ENCODE measurements at regions not wholly inside any gene's neighbourhood (a gene's known extent, or its start where the extent isn't known, plus 50 kb on each side); places are given as distances from the start of the nearest gene placed in this dataset.

GRCh38 chr11:90286640-90287039, 63.8 kb upstream of the CHORDC1 start:
- TF ChIP-seq CTCF (IDR thresholded peaks at IDR 0.05; ENCODE audit: insufficient read depth, low read length) (no peak), POLR2AphosphoS5 (IDR thresholded peaks at IDR 0.05; ENCODE audit: low read depth) (no peak), GABPA (IDR thresholded peaks at IDR 0.05; ENCODE audit: low read depth) (no peak)
